GM18505 (cell line): ENCODE measurements at regions not wholly inside any gene's neighbourhood (a gene's known extent, or its start where the extent isn't known, plus 50 kb on each side); places are given as distances from the start of the nearest gene placed in this dataset.
"Not testable (repeated sequence)": the region's sequence is repeated elsewhere in the genome, so short reads cannot be mapped to it uniquely, and the experiment has no call there.

ENCODE experiments used
- ATAC-seq: cut with Tn5 transposase; IDR thresholded peaks from one replicate; pipeline ENCODE4 v1.9.1; 2021; ENCODE audit not compliant: unreplicated experiment
- POLR2A ChIP-seq: IDR thresholded peaks from 4 replicates; pipeline ENCODE4 v1.6.1; 2011; ENCODE audit warnings: borderline replicate concordance; ENCODE audit not compliant: insufficient read depth, insufficient read length; ENCODE audit errors: extremely low read depth

DNA sequence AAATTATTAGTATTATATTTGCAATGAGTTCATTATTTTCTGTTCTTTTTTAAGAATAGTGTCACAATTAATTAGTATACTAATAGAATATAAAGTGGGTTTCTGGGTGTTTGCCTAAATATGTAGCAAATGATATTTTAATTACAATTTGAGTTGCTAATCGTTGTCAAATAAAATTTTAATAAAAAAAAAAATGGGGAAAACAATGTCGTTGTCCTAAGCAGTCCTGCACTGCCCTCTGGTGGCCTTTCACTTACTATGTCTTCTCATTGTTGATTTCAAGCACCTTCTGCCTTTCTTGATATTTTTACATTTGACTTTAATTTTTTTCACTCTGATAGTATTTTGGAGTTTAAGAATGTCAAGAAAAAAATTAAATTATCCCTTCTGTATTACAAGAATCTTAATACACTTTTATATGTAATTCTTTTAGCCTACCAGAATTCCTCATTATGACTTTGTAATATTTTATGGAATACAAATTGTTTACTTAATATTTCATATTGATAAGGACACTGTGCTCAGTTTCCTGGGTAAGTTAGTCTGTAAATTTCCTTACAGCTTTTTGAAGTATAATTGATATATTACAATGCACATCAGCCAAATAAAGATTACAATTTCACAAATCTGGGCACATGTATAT lies 104.5 kb upstream of the FMN2 start:
- no peak for TF ChIP-seq POLR2A
- ATAC-seq = no peak

DNA sequence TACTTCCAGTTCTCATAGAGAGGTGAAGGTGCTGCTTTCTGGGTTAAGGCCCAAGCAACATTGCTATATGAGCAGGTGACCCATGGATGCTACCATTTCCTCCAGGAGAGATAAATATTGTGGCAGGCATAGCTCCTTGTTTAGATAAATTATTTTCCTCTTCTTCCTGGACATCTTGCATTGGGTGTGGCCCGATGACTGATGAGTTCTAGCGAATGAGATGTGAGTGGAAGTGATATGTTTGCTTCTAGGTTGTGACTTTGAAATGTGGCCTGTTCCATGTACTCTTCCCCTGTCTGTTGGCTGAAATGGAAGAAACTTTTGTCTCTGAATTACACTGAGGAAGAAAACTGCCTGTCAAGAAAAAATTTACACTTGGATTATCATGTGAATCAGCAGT lies 101.7 kb upstream of the FMN2 start:
- TF ChIP-seq POLR2A = no peak
- no peak for ATAC-seq

DNA sequence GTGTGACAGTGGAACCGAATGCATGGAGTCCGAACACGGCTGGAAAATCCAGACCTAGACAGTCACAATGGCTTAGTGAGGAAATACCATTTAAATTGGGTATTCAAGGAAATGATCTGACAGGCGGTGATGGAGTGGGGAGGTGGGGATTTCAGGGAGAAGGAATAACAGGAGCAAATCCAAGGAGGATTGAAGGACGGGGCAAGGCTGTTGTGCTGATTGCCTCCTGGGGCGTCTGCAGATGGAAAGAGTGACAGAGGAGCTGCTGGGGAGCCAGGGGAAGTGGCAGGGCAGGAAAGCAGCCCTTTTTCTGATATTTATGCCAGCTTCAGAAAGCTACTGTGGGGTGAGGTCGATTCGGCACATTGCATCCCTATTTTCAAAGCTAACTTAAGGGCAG lies 99.1 kb upstream of the FMN2 start:
- not testable (repeated sequence) for ATAC-seq

DNA sequence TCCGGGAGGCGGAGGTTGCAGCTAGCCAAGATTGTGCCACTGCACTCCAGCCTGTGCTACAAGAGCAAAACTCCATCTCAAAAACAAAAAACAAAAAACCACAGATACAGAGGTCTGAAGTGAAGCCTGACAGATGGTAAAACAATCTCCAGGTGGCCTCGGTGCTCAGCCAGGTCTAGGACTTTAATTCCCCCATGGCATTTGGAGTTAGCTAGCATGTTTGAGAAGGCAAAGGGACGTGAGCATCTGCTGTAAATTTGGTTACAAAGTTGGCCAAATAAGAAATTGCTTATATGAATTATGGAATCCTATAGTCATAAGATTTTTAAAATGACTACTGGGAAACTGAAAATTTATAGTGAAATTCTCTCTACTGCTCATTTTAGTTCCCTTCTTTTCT lies 98.3 kb upstream of the FMN2 start:
- no peak for ATAC-seq
- TF ChIP-seq POLR2A = no peak

DNA sequence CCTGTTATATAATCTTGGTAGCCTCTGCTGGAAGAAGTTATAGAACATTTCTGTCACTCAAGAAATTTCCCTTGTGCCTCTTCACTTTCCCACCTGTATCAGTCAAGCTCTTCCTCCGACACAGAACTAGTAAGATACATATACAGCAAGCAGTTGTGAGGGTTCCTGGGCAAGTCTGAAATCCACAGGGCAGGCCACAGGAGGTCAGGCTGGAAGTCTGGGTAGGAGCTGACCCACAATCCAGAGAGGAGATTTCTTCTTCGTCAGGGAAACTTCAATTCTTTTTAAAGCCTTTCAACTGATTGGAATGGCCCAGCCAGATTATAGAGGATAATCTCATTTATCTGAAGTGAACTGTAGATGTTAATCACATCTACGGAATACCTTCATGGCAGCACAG lies 96.4 kb upstream of the FMN2 start:
- no peak for TF ChIP-seq POLR2A
- ATAC-seq = no peak

DNA sequence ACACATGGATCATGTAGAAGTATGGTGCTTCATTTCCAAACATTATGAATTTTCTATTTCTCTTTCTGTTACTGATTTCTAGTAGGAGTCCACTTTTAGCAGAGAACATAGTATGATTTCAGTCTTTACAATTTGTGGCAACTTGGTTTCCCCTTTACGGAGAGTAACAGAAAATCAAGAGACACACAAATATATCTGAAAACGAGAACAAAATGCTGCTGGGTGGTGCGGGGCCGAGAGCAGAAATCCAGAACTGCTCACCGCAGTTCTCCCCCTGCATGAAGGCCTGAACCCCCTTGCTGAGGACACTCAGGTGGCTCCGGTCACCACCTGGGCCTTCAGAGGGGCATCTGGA lies 94.5 kb upstream of the FMN2 start:
- ATAC-seq = no peak
- no peak for TF ChIP-seq POLR2A

DNA sequence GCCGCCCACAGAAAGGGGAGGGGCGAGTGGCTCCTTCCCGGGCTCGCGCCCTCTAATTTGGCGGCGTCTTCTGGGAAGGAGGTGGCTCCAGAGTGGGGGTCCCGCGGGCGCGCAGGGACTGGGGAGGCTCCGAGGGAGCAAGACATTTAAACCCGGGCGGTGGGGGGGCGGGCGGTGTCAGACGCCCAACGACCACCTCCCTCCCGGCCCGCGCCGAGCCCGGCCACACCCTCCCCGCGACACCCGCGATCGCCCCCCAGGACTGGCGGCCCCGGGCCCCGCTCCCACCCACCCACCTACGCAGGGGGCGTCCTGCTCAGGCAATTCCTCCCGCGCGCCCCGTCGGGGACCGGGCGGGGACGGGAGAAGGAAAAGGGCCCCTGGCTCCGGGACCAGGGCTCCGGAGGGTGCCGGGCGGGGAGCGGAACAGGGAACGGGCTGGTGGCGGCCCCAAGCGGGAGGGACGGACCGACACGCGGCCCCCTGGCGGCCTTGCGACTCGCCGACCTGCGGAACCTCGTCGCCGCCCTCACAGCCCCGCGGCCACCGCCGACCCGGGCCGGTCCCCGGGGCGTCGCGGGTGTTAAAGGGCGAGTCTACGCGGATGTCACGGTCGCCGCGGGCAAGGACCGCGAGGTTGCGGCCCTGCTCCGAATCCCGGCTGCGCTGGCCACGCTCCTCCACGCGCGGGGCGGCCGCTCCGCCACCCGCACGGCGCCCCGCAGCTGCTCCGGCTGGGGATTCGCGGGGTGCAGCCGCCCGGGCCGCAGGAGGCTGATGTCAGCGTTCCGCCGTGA lies 94.0 kb upstream of the FMN2 start:
- ATAC-seq = no peak
- no peak for TF ChIP-seq POLR2A

DNA sequence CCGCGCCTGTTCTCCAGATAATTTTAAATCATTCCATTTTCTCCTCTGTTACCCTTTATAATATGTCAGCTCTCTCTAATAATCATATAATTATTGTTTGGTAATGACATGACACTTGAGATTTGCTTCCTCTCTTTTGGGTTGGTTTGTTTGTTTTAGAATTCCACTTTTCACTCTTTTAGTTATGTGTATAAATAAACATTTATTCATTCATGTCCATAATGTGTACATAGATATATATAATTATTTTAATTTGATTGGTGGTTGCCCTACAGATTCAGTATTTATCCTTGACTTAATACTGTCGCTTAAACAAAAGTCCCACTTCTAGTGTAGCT lies 93.4 kb upstream of the FMN2 start:
- ATAC-seq = no peak
- no peak for TF ChIP-seq POLR2A

DNA sequence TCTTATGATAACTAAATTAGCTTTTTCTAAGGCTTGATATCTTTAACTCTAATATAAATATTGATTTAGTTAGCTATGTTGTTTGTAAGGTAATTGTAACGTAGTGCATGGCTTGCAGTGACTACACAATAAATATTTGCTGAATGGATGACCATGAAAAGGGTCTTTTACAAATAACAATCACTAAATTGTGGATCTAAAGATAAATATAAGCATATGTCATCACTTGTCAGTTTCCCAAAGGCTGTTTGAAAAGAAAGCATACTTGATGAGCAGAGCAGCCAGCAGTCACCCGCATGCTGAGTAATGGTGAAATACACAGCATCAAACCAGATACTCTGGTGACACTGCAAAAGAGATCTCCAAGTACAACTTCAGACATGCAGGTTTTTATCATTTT lies 92.5 kb upstream of the FMN2 start:
- ATAC-seq = no peak
- TF ChIP-seq POLR2A = no peak

DNA sequence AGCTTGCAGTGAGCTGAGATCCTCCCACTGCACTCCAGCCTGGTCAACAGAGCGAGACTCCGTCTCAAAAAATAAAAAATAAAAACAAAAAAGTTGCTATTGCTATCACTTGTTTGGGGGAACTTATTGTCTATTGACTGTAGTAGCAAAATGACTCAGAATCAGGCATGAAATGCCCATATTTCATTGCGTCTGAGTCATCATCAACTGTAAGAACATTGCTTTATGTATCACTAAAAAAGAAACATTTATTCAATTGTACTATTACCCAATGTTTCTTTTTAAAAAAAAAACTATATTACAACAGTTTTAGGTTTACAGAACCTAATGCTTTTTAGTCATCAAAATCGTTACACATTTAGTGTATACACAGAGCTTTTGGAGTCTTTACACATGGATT lies 91.0 kb upstream of the FMN2 start:
- ATAC-seq = no peak
- TF ChIP-seq POLR2A = no peak

DNA sequence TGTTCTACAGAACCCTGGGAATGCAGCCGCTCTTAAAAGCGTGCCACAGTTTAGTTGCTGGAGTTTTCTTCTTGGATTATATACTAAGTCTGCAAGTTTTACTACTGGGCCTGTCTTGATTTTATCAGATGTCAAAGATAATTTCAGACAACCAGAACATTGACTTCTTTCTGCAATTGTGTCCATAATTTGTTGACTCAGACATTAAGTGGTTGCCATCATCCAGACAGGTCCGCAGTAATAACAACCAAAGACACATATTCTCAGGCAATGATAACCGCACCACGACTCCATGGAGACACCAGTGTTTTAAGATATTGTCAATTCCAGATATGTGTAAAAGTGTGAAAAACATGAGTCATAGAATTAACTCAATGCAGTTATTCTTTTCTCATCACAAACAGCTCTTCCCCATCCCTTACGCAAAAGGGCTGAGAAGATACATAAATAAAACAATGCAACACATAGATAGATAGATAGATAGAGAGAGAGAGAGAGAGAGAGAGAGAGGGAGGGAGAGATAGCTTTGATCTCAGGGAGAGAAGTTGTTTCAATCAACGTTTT lies 90.4 kb upstream of the FMN2 start:
- no peak for ATAC-seq
- TF ChIP-seq POLR2A = no peak

DNA sequence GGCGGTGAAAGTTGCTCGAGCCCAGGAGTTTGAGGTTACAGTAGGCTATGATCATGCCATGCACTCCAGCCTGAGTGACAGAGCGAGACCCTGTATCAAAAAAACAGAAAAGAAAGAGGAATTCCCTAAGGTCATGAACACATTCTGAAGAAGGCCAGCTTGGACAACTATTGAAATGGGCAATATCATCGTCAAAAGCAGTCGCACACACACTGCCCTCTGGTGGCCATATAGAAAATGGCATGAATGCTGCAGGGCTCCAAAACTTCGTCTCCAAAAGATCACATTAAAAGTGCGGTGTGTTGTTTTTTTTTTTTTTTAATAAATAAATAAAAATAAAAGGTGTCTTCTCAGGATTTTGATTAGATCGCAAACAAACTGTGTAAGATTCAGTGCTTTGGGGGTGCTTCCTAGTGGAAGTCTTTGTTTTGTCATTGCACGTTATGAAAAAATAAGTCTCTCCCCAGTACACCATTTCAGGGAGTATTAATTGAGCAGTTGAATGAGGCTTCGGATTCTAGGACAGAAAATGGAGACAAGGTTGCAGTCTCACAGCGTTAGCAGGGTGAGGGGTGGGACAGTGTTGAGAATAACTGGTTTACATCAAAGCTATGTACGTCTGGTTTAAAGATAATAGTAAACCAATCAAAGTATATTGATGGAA lies 87.5 kb upstream of the FMN2 start:
- no peak for ATAC-seq
- no peak for TF ChIP-seq POLR2A

DNA sequence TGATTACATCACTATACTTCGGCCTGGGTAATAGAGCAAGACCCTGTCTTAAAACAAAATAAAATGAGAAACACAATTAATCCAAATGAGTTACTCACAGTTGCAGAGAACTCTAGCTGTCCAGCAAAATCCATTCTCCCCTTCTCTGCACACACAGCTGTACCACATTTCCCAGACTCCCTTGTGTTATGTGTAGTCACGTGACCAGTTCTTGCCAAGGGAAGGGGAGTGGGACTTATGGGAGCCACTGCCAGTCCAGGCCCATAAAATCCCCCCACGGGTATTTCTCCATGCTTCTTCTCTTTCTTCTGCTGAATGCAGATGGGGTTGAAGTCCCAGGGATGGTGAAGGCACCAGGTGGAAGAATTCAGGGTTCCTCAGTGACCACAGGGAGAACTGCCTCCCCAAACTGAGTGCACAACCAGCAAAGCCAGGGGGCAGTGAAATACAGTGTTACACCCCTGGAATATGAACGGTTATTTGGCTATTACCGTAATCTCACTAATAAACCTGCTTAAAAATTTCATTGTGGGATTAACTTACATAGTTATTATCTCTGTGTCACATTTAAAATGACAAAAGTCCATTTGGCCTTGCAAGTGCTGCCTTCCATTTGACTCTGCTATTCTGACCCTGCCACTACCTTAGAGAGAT lies 85.6 kb upstream of the FMN2 start:
- no peak for ATAC-seq
- TF ChIP-seq POLR2A = no peak
